Activated CD4-positive, alpha-beta T cell treated with anti-CD3 and anti-CD28 coated beads, Interleukin-2, Interleukin-4, amounts not matched to agents 100 ng/mL and 50 ng/mL, durations not matched to agents 16 hours and 8 hours (primary cell): ENCODE measurements at regions not wholly inside any gene's neighbourhood (a gene's known extent, or its start where the extent isn't known, plus 50 kb on each side); places are given as distances from the start of the nearest gene placed in this dataset.

Experiments
- DNase-seq: peaks from one replicate; pipeline ENCODE4 v3.0.0-alpha.2; 2020; ENCODE audit warnings: low spot score

- DNase-seq: no peak
Observed at GRCh38 chrX:15915959-15916703, 61.5 kb upstream of the AP1S2 start.

DNA sequence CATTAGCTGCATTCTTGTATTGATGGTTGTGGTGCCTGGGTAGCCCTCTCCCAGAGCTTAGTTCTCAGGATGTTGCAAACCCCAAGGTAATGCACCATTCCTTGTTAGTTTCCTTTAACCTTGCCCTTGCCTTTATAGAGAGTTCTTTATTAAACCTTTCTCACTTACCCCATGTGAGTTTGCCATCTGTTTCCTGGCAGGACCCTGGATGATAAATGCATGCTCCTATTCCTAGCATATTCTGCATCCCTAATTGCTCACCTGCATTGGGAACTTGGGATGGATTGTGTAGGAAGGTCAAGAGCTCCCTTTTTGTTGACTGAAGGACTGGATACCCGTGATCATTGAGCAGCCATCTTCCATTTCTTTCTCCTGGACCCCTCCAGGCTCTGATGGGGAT, 59.9 kb upstream of the AP1S2 start:
- no peak for DNase-seq

GRCh38 chrX:15913146-15913545, 58.5 kb upstream of the AP1S2 start:
- no peak for DNase-seq

DNA sequence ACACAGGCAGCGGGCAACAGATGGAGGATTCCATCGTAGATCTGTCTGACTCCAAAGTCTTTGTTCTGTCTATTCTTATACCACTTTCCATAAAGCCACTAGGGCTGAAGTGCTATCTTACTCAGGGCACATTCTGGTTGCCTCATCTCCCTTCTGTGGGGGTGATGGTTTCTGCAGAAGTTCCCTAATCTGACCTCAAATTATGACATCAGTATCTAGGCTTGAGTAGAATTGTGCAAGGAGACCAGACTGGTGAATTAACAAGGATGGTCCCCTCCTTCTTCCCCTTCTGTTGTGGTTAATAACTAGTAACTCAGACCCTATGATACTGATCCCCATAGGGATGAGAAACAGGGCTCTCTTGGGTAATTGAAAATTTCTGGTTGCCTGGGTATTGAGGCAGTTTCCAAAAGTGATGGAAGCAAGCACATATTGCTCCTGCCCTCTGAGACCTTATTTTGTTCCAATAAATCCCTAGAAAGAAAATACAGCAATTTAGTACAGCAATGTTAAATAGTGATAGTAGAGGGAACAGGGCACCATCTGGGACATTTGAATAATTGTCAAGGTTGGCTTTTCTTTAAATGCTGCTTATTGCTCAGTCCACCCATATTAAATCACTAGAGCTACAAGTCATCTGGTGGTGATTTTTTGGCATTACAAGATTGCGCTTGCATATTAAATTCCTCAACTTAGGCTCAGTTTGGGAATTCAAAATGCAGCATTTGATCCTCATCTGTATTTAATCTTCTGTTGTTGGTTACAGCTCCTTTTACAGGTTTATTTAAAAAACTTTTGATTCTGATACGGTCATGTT, 57.3 kb upstream of the AP1S2 start:
- DNase-seq: no peak

DNA sequence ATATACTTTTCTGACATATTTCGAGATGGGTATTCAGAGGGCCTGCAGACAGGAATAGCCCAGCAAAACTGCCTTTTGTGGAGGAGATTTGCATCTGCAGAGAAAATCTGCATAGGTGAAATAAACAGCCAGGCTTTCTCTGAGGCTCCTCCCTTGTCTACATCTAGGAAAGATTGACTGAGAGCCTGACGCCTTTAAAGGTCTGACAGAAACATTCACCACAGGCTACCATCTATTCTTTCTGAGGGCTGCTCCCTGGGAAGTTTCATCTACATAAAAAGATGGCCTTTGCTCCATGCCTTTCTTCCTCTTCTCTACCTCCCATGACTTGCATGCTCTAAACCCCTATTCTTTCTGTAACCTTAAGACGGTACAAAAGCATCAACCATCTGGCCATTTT, 55.0 kb upstream of the AP1S2 start:
- DNase-seq: no peak

GRCh38 chrX:15908603-15909290, 54.1 kb upstream of the AP1S2 start:
- DNase-seq: no peak

DNA sequence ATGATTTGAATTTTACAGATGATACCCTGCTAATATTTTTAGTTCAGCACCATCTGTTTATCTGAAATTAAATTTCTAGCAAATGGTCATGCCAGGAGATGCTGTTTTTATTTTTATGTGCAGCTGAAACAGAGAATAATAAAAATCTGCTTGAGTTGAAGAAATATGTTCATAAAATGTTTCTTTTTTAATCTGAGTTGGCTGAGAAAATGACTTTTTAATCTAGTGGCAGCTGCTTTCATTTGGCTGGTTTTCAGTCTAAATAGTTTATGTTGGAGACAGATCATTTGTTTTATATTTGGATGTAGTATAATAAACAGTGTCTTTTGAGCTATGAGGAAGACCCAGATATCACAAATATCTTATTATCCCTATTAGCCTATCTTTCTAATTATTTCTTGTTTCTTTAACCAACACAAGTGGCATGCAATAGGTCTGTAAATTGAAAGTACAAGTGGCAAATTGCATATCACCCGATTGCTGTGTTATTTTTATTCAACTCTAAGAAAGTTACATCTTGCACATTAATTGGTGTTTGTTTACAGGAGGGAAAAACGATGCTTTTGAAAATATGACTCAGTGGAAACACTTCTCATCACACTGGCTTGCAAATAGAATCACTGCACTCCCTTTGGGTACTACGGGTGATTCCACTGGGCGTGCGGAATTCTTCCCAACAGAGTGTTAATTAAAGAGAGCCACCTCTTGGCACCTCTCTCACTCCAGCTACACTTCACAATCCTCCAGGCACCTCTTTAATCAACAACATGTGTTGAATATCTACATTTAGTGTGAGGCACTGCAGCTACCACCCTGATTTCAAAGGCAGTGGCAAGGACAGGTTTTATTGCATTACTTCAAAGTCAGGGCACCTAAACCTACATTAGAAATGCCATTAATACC, 51.7 kb upstream of the AP1S2 start:
- no peak for DNase-seq
